B cell (primary cell): ENCODE measurements at regions not wholly inside any gene's neighbourhood (a gene's known extent, or its start where the extent isn't known, plus 50 kb on each side); places are given as distances from the start of the nearest gene placed in this dataset.

Experiments used
- ATAC-seq: fragments of 200-7000 bp; cut with Tn5 transposase; one replicate; pipeline ENCODE4 v1.10.0; 2021; ENCODE audit warnings: low read depth, mild to moderate bottlenecking, moderate number of reproducible peaks, moderate library complexity
- CTCF ChIA-PET: fragments of 350-600 bp; sonication (Branson Sonifier 250); formaldehyde crosslinking; loops from one replicate; lab custom pipeline; 2021; ENCODE audit warnings: antibody characterized with exemption, inconsistent platforms; lab: Charles Lee
- POLR2A ChIA-PET: fragments of 350-600 bp; sonication (Branson Sonifier 250); formaldehyde crosslinking; loops from one replicate; lab custom pipeline; 2021; ENCODE audit warnings: antibody characterized with exemption; lab: Charles Lee
- DNase-seq: peaks from one replicate; pipeline ENCODE4 v3.0.0; 2013
- H2AFZ ChIP-seq: 2 replicates; pipeline ENCODE4 v1.6.1; 2012; ENCODE audit warnings: mild to moderate bottlenecking, low read depth, low read length; ENCODE audit not compliant: insufficient read depth, poor library complexity, severe bottlenecking
- H3K27ac ChIP-seq, 2 donors: 1 replicate in 1 of 2; 2 replicates in 1 of 2; pipeline ENCODE4 v1.5.1; 2012 to 2013; ENCODE audit warnings: low read length in 2 of 2, mild to moderate bottlenecking in 2 of 2, moderate library complexity in 1 of 2
- H3K27me3 ChIP-seq, 4 experiments: fragments of 200-600 bp in 1 of 4; sonication (generic) in 1 of 4; replicated peaks in 1 of 4; 1 replicate in 2 of 4; 2 replicates in 2 of 4; pipeline versions ENCODE4 v1.6.1 to v1.7.0; 2013 to 2016; ENCODE audit warnings: low read length in 3 of 4, mild to moderate bottlenecking in 2 of 4, mixed read lengths in 1 of 4, moderate library complexity in 1 of 4; ENCODE audit not compliant: insufficient read depth in 4 of 4, control insufficient read depth in 3 of 4; ENCODE audit errors: control extremely low read depth in 1 of 4
- H3K36me3 ChIP-seq, 2 experiments: replicated peaks in 1 of 2; 1 replicate in 1 of 2; 2 replicates in 1 of 2; pipeline versions ENCODE4 v1.6.1 to v1.7.1; 2013; ENCODE audit warnings: low read length in 1 of 2; ENCODE audit not compliant: insufficient read depth in 2 of 2, control insufficient read depth in 1 of 2; ENCODE audit errors: control extremely low read depth in 1 of 2, extremely low read depth in 1 of 2
- H3K4me1 ChIP-seq, 2 donors: fragments of 200-600 bp in 1 of 2; sonication (generic) in 1 of 2; 1 replicate in 1 of 2; 2 replicates in 1 of 2; pipeline versions ENCODE4 v1.5.1 to v1.6.1; 2013 to 2017; ENCODE audit warnings: low read length in 2 of 2; ENCODE audit not compliant: control insufficient read depth in 2 of 2, insufficient read depth in 2 of 2
- H3K4me2 ChIP-seq: replicated peaks from 2 replicates; pipeline ENCODE3; 2012; ENCODE audit warnings: mild to moderate bottlenecking, low read depth, low read length; ENCODE audit not compliant: poor library complexity, severe bottlenecking
- H3K4me3 ChIP-seq, 5 experiments: fragments of 200-600 bp in 1 of 5; sonication (generic) in 1 of 5; 1 replicate in 3 of 5; 2 replicates in 2 of 5; pipeline versions ENCODE4 v1.5.1 to v1.7.0; 2011 to 2016; ENCODE audit warnings: low read length in 4 of 5, mild to moderate bottlenecking in 4 of 5, low read depth in 2 of 5, control low read depth in 1 of 5, moderate library complexity in 1 of 5; ENCODE audit not compliant: insufficient read depth in 1 of 5; ENCODE audit errors: control extremely low read depth in 1 of 5, extremely low read depth in 1 of 5
- H3K79me2 ChIP-seq: fragments of 200-600 bp; sonication (generic); one replicate; pipeline ENCODE4 v1.6.0; 2016; ENCODE audit warnings: low read length; ENCODE audit not compliant: control insufficient read depth, insufficient read depth
- H3K9ac ChIP-seq: fragments of 200-600 bp; sonication (generic); 2 replicates; pipeline ENCODE4 v1.6.1; 2017; ENCODE audit warnings: mild to moderate bottlenecking, low read length, moderate library complexity
- H3K9me3 ChIP-seq, 3 donors: one replicate each; pipeline versions ENCODE4 v1.6.1 to v1.7.1; 2013; ENCODE audit warnings: low read length in 2 of 3; ENCODE audit not compliant: control insufficient read depth in 2 of 3, insufficient read depth in 1 of 3; ENCODE audit errors: control extremely low read depth in 1 of 3
- H4K20me1 ChIP-seq: 2 replicates; pipeline ENCODE4 v1.6.0; 2012; ENCODE audit warnings: mild to moderate bottlenecking, low read length; ENCODE audit not compliant: insufficient read depth, control insufficient read depth, poor library complexity, severe bottlenecking
- H3K27ac Mint-ChIP-seq: one replicate; pipeline ENCODE4 v1.8.0; 2021; ENCODE audit warnings: mixed read lengths
- H3K27me3 Mint-ChIP-seq: one replicate; pipeline ENCODE4 v1.8.0; 2021; ENCODE audit warnings: mixed read lengths
- H3K4me1 Mint-ChIP-seq: one replicate; pipeline ENCODE4 v1.8.0; 2021; ENCODE audit warnings: mixed read lengths
- H3K4me3 Mint-ChIP-seq: one replicate; pipeline ENCODE4 v1.8.0; 2021; ENCODE audit warnings: mixed read lengths
- H3K9me3 Mint-ChIP-seq: one replicate; pipeline ENCODE4 v1.8.0; 2022; ENCODE audit warnings: mixed read lengths; ENCODE audit not compliant: insufficient read depth
- EZH2 ChIP-seq: IDR thresholded peaks from 2 replicates; pipeline ENCODE4 v1.6.1; 2012; ENCODE audit warnings: borderline replicate concordance, low read depth, mild to moderate bottlenecking, moderate library complexity, low read length; ENCODE audit not compliant: insufficient read depth, poor library complexity, severe bottlenecking
- WGBS: methylation state at CpG from one replicate; pipeline ENCODE4 v1.1.5; 2013; ENCODE audit warnings: missing lambda C conversion rate; ENCODE audit not compliant: insufficient coverage; 5-methylcytosine and 5-hydroxymethylcytosine counted together
- intact Hi-C: fragments of 100-400 bp; cut with micrococcal nuclease; formaldehyde crosslinking; loops from one replicate; pipeline ENCODE4 v1.10.0; 2022
- TF ChIP-seq, protein P1 (sequence below): fragments of 200-600 bp; IDR thresholded peaks from one replicate; pipeline ENCODE4 v1.8.0; 2022; ENCODE audit warnings: antibody characterized with exemption, mild to moderate bottlenecking

DNA sequence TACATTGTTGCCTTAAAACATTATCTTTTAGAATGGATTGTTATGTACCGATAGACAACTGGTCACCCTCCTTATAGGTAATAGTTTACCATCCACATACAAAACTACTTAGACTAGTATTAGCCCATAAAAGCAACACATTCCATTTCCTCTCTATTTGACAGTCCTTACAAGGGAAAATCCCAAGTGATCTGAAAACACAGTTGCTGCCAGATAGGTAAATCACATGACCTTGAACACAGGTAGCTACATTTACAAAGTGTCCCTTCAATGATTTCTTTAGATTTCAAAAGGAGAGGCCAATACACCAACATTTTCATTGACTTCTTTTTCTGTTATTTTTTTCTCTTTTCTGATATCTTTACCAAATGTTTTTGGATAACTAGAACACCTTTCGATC lies 102.9 kb upstream of the SMYD2 start:
- no peak for ATAC-seq
- TF ChIP-seq EZH2: no peak
- H3K27ac ChIP-seq: no peak overlapping the region
- Mint-ChIP-seq H3K27ac (no peak overlapping the region), H3K4me3 (no peak overlapping the region), H3K27me3 (peaks cover 19% of the 10 kb centered on the region), H3K4me1 (no peaks in the 10 kb centered on the region), H3K9me3 (peaks cover 3% of the 10 kb centered on the region)
- H3K9ac ChIP-seq: no peak overlapping the region
- no peak overlapping the region for H3K4me2 ChIP-seq
- no peaks in the 10 kb centered on the region for H3K27me3 ChIP-seq
- H3K79me2 ChIP-seq: no peaks in the 10 kb centered on the region
- intact Hi-C loops: no loop called here
- no peak overlapping the region for H3K4me3 ChIP-seq
- ChIA-PET CTCF (no interaction called here), POLR2A (no interaction called here)
- no peaks in the 10 kb centered on the region for H4K20me1 ChIP-seq
- no peaks in the 10 kb centered on the region for H3K4me1 ChIP-seq
- WGBS: no CpG with 5 or more reads among the region's 2 CpGs
- no peak overlapping the region for H2AFZ ChIP-seq
- DNase-seq: no peak
- no peaks in the 10 kb centered on the region for H3K36me3 ChIP-seq
- no peaks in the 10 kb centered on the region for H3K9me3 ChIP-seq

DNA sequence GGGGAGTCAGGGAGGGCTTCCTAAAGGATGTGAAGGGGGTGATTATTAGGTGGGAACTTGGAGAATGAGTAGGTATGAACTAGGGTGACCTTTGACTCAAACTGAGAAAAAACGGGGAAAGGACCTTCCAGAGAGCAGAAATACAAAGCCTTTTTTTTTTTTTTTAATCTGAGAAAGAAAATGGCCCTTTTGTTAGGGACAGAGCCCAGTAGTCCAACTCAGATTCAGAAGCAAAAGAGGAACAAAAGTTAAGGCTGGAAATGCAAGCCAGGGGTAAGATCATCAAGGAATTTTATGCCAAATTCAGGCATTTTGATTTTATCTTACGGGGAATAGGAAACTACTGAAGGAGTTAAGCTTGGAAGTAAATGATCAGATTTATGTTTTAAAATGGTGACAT lies 96.0 kb upstream of the SMYD2 start:
- POLR2A ChIA-PET: no interaction called here
- H3K4me3 ChIP-seq: no peak overlapping the region

More for the DNA sequence above, 96.0 kb upstream of the SMYD2 start:
- WGBS: no CpG with 5 or more reads among the region's 2 CpGs
- peaks cover 5% of the 10 kb centered on the region for H3K9me3 Mint-ChIP-seq
- intact Hi-C loops: no loop called here
- H3K27ac Mint-ChIP-seq: no peak overlapping the region
- ATAC-seq (no peak), DNase-seq (no peak)
- Histone ChIP-seq H3K27me3 (peaks cover 0 to 13% (median 9%) of the 10 kb centered on the region in 4 experiments), H3K27ac (no peak overlapping the region), H2AFZ (no peak overlapping the region), H3K9ac (no peak overlapping the region), H4K20me1 (no peaks in the 10 kb centered on the region), H3K4me1 (no peaks in the 10 kb centered on the region), H3K4me2 (no peak overlapping the region), H3K9me3 (peaks cover 0 to 3% (median 0%) of the 10 kb centered on the region in 3 donors), H3K36me3 (no peaks in the 10 kb centered on the region), H3K79me2 (no peaks in the 10 kb centered on the region)
- no peak overlapping the region for H3K4me3 Mint-ChIP-seq
- no peaks in the 10 kb centered on the region for H3K4me1 Mint-ChIP-seq
- CTCF ChIA-PET: no interaction called here
- TF ChIP-seq, protein P1, sequence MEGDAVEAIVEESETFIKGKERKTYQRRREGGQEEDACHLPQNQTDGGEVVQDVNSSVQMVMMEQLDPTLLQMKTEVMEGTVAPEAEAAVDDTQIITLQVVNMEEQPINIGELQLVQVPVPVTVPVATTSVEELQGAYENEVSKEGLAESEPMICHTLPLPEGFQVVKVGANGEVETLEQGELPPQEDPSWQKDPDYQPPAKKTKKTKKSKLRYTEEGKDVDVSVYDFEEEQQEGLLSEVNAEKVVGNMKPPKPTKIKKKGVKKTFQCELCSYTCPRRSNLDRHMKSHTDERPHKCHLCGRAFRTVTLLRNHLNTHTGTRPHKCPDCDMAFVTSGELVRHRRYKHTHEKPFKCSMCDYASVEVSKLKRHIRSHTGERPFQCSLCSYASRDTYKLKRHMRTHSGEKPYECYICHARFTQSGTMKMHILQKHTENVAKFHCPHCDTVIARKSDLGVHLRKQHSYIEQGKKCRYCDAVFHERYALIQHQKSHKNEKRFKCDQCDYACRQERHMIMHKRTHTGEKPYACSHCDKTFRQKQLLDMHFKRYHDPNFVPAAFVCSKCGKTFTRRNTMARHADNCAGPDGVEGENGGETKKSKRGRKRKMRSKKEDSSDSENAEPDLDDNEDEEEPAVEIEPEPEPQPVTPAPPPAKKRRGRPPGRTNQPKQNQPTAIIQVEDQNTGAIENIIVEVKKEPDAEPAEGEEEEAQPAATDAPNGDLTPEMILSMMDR: no peak
- no peak for TF ChIP-seq EZH2
- peaks cover 48% of the 10 kb centered on the region for H3K27me3 Mint-ChIP-seq
